Caki2 (cell line): ENCODE measurements at regions not wholly inside any gene's neighbourhood (a gene's known extent, or its start where the extent isn't known, plus 50 kb on each side); places are given as distances from the start of the nearest gene placed in this dataset.

Source experiments
- DNase-seq: peaks from one replicate; pipeline ENCODE4 v3.0.0-alpha.2; 2015; ENCODE audit warnings: low read depth
- in situ Hi-C: cut with HindIII; loops from 2 replicates; pipeline ENCODE4 v1.10.0; 2016; ENCODE audit warnings: low sequenced_read_pairs, low pct_unique_long_range_greater_than_20kb, mixed read lengths

DNA sequence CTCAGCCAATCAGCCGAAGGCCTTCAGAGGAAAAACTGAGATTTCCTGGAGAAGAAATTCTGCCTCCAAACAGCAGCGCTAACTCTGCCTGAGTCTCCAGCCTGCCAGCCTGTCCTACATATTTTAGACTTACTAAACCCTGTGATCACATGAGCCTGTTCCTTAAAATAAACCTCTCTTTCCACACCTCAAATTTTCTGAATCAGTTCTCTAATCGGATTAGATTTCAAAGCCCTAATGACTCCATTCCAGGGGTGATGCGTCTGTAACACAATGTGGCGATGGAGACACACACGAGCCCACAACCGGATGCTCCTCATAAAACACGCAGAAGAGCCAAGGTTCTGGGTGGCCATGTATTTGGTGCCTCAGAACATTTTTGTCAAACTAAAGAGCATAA lies 1371.2 kb downstream of the BRD1 start:
- no peak for DNase-seq
- in situ Hi-C loops: no loop called here

DNA sequence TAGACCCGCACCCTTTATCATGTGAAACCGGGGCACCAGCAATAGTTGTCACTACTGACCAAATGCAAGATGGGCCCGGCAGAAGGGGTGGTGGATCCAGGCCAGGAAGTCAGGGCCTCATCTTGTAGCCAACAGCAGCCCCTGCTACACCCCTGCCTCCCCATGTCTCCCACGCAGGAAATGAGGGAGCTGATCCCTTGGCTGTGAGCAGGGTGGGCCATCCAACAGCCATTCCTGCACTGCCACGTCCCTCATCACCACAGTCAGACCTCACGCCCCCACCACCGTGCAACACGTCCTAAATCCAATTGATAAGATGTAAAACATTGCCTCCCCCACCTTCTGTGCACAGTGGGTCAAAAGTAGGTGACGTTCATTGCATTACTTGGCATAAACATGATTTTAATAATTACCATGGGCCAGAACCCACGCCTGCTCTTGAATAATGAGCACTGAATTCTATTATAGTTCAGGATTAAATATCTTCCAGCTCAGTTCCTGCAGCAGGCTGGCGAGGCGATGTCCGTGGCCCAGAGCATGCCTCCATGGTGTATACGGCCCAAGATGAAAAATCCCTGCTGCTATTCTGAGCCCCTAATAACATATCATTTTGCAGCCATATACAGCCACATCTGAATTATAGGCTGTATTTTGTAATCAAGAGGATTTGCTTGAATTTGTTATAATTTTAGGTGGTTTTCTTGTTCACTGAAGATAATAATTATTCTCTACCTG lies 1373.8 kb downstream of the BRD1 start:
- DNase-seq: no peak
- in situ Hi-C loops: no loop called here

DNA sequence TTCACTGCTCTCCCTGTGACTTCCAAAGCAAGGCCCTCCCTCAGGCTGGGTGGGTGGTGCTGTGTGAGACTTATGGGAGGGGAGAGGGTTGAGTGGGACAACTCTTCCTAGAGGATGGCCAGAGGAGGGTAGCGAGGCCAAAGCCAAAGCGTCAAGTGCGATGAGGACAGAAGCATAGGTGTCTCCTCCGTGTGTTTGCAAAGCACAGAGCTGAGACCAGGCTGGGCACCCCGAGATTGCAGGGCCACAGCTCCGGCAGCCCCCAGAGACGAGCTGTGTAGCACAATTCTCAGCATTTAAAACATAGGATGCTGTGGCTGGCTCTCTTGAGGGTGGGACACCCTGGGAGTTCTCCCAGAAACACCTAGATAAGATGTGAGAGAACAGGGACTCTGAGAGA lies 1374.5 kb downstream of the BRD1 start:
- in situ Hi-C loops: no loop called here
- DNase-seq: no peak

DNA sequence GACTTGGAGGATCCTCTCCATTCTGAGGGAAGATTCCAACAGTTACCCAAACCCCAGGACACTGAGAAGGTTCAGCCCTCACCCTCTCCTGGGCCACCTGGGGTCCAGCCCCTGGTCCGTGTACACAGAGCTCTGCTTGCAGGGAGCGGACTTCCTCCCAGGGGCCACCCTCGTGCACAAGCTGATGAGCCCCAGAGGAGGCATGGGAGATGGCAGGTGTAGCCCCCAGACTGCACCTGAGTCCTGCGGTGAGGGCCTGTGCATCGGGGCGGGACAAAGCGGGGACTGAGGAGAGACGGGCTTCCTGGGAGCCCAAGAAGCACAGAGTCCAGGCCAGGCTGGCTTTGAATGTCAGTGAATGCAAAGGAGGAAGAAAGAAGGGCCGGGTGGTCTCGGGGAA lies 1374.9 kb downstream of the BRD1 start:
- no peak for DNase-seq
- in situ Hi-C loops: no loop called here

DNA sequence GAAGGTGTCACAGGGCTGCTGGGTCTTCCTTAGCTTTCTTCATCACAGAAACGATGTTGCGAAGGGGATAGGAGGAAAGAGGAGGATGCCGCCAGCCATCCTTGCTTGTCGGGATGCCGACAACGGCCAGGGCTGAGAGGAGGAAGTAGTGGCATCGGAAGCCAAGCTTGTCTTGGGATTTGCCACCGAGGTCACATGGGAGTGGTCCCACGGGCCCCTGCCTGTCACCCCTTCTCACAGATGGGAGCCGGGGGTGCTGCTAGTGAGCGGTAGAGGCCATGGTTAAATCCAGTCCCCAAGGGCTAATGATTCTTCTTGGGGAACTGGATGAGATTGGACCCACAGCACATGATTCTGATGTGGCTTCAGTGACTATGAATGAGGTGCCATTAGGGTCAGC lies 1375.8 kb downstream of the BRD1 start:
- no peak for DNase-seq
- in situ Hi-C loops: no loop called here

DNA sequence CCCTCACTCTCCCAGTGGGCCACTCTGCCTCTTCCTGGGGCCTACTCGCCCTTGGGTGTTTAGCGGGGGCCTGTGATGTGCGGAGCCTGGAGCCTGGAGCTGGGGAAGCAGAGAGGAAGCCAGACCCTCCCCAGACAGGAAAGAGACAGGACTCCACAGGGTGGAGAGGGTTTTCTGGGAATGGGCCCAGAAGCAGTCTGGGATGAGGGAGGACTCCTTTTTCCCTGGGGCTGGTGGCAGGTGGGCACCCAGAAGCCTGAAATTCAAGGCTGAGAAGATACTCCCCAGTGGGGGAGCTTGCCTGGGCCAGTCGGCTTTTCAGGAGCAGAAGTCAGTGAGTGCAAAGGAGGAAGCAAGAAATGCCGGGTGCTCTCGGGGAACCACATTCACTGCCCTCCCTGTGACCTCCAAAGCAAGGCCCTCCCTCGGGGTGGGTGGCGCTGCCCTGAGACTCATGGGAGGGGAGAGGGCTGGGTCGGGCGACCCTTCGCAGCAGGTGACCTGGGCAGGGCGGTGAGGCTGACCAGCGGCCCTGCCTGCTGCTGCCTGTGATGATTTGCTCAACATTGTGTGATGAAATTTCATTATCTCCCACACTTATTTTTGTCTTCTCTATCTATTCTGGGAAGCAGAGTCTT lies 1377.4 kb downstream of the BRD1 start:
- no peak for DNase-seq
- in situ Hi-C loops: no loop called here

DNA sequence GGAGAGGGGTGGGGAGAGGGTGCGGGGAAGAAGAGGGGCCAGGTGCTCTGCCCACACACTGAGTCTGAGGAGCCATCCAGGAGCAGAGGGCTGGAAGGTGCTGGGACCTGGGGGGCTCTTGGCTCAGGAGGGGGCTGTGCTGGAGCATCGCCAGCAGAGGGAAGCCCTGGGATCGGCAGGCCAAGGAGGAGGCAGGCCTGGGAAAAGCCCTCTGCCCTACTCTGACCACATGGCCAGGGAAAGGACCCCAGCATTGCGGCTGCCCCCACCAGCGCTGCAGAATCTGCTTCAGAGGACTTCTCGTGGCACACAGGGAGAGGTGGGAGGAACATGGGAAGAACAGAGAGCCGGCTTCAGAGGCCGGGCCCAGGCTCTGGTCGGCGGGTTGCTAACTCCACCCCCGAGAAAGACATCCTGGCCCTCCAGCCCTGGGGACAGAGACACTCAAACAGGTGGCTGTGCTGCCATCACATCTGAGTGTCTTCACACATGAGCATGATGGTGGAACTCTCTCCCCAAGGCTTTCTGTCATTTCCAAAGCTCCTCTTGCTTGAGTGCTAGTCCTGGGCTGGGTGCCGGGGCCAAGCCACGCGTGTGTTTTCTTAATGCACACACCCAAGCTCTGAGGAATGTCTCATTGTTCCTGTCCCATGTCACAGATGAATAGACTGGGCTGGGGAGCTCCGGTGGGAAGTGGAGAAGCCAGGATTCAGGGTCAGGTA lies 1378.0 kb downstream of the BRD1 start:
- peak; percentile 10 for DNase-seq
- in situ Hi-C loops: no loop called here

DNA sequence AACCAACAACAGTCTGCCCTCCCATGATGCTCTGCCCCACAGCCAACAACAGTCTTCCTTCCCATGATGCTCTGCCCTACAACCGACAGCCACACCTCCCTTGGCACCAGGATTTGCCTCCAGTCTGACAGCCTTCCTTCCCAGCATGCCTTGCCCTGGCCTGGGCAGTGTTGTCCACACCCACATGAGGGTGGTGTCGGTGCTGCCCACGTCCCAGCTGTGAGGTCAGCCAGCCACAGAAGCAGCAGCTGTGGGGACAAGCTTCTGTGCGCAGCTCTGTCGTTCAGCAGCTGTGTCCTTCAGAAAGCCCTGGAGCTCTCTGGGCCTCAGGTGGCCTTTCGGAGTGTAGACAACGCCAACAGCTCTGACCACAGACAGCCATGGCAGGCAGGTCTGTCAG lies 1378.9 kb downstream of the BRD1 start:
- in situ Hi-C loops: no loop called here
- DNase-seq: no peak

DNA sequence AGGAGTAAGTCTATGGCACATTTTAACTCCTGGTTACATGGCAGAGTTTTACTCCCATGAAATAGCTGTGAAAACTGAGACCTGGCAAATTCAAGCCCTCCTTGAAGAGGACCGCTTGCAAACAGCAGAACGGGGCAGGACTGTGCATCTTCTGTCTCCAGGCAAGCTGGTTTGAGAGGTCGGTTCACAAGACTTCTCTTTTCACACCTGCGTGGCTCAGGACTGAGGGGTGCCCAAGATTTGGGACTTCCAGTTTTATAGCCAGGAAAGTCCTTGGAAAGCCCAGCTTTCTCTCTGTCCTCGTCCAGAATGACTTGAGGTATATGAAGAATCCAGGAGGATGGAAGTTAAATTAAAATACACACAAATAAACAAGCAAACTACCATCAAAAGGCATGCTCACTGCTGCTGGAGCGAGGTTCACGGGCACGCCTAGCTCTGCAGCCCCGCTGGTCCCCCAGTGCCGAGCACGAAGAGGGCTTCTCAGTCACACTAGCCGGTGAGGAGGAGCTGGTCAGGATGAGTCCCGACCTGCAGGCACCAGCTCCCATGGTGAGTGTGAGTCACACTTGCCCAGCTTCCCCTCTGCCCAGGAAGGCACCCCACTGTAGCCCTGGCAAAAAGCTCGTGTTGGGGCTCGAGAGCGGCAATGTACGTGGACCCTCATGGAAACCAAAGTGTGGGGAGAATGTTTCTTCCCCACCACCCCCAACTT lies 1382.4 kb downstream of the BRD1 start:
- DNase-seq: no peak
- in situ Hi-C loops: no loop called here

DNA sequence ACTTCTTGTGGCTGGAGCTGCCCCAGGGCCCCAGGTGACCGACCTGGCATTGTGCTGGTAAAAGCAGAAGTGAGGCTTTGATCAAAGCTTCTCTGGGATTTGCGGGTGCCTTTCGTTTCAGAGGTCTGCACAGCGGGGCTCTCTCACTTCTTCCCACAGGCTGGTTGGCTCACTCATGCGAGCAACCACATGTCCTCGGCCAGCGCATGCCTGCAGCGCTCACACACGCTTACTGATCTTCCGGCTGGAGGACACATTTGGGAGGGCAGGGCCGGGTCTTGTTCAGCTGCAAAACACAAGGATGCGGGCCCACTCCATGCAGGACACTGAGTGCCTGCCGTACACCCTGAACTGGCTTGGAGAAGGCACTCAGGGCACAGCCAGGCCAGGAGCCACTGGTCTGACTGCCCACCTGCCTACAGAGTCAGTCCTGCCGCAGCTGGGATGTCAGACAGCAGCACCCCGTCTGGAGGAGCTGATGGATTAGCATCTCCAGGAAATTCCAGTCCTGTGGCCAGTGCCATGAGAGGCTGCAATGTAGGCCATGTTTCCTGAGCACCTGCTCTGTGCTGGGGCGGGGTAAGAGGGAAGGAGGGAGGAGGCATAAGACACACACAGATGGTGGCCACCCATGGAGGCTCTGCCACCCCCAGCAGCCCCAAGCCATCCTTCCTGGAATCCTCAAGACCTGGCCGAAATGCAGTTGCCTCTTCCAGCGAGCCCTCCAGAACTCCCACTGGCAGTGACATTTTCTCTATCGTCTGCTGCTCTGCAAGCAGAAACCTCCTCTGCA lies 1383.2 kb downstream of the BRD1 start:
- in situ Hi-C loops: no loop called here
- DNase-seq: peak; percentile 21

DNA sequence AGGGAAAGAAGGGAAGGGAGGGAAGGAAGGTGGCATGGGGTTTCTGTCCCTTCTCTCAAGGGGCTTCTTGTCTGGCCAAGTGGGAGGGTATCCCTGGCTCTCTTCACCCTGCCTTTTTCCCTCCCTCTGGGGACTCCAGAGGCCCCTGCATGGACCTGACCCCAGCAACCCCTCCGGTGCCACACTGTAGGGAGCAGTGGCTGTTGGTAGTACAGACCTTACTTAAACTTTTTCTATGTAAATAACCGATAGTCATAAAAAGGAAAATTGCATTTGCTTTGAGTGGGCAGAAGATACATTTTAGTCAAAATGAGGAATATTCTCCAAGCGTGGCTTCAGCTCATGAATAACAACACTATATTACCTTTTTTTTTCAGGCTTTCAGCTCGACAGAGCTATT lies 1384.0 kb downstream of the BRD1 start:
- in situ Hi-C loops: no loop called here
- DNase-seq: no peak

DNA sequence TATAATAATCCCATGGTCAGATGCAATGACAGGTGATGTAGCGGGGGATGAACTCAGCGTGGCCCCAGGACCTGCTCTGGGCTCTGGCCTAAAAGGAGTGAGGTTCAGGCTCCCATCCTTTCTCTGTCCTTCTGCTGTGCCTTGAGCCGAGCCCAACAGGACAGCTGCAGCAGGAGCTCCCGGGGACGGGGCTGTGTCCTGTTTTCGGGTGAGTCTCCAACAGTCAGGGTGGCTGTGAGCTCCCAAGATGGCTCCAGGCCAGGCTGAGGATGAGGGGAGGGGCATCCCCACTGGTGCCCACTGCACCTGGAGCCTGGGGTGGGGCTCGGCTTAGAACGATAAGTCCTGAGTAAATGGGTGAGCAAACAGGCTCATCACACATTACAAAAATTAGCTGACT lies 1385.0 kb downstream of the BRD1 start:
- no peak for DNase-seq
- in situ Hi-C loops: no loop called here

DNA sequence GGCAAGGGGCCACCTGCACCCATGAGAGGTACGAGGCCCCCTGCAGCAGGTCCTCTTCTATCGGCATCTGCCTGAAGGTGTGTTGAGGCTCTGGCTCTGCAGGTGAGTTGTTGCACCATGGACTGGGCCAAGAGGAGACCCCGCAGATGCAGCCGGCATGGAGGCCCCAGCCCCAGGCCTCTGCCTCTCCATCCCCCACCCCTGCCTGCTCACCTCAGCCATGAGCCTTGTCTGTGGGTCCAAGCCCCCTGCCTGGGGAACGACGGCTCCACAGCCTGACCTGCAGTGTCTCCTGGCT lies 1386.2 kb downstream of the BRD1 start:
- DNase-seq: no peak
- in situ Hi-C loops: no loop called here

DNA sequence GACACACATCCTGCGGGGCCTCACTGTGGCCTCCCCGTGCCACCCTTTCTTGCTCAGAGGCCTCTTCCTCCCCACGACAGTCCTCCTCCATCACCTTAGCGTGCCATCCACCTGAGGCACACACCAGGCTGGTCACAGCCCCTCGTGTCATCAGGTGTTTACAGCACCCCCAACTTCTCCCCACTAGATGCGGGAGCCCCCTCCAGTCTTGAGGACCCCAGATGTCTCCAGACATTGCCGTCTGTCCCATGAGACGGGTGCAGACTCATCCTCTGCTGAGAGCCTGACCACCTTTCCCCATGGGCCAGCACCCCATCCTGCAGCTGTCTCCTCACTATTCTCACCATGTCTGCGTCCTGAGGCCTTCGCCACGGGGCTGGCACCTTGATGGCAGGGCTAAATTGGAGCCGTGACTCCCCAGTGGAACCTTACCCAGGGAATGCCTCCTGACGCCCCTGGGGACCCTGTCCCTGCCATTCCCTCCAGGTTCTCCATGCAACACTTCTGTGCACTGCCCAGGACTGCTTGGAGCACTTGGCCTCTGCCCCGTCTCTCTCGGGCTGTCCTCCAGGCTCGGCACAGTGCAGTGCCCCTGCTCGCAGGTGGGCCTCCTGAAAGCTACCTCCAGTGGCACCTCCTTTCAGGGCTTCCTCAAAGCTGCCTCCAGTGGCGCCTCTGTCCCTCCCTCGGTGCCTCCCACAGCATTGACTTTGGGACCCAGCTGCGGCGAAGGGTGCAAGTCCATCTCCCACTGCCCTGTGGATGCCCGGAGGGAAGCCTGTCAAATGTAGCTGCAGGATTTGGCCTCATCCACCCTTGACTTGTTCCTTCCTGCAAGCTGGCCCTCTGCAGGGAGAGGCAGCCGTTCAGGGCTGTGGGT lies 1386.8 kb downstream of the BRD1 start:
- in situ Hi-C loops: no loop called here
- DNase-seq: no peak

DNA sequence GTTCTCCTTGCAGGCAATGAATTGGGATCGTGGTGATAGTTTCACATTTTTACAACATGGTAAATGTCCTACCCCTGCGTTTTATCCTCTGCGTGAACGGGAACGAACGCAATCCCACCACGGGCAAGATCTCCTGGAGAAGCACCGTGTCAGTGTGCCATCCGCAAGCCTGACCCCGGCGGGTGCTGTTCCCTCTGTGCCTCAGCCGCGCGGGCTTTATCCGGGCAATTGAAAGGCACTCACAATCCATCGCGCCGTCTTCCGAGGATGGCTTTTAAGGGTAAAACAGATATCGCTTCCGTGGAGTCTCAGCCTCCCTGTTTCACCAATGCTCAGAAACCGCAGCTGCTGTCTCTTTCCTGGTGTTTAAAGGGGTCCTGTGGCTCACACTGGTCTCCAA lies 1387.5 kb downstream of the BRD1 start:
- no peak for DNase-seq
- in situ Hi-C loops: no loop called here

DNA sequence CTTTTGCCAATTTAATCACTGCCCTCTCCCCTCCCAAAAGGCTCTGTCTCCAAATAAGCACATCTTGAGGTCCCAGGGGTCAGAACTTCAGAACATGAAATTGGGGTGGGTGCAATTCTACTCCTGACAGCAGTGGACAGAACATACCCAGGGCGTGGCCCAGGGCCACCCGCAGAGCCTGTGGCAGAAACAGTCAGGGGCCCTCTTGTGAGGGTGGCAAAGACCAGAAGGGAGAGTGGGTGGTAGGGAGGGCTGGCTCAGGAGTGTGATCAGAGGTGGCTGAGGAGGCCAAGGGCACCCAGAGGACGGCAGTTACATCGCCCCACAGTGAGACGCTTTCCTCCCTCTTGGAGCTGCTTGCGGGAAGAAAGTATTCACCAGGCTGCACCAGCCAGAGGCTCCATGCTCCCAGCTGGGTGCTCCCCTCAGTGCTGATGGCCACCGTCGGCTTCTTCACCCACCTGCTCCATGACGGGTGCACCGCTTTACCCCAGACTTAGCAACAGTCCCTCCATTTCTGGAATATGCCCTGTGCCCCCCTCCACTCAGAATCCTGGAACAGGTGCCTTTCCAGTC lies 1388.0 kb downstream of the BRD1 start:
- DNase-seq: no peak
- in situ Hi-C loops: no loop called here

DNA sequence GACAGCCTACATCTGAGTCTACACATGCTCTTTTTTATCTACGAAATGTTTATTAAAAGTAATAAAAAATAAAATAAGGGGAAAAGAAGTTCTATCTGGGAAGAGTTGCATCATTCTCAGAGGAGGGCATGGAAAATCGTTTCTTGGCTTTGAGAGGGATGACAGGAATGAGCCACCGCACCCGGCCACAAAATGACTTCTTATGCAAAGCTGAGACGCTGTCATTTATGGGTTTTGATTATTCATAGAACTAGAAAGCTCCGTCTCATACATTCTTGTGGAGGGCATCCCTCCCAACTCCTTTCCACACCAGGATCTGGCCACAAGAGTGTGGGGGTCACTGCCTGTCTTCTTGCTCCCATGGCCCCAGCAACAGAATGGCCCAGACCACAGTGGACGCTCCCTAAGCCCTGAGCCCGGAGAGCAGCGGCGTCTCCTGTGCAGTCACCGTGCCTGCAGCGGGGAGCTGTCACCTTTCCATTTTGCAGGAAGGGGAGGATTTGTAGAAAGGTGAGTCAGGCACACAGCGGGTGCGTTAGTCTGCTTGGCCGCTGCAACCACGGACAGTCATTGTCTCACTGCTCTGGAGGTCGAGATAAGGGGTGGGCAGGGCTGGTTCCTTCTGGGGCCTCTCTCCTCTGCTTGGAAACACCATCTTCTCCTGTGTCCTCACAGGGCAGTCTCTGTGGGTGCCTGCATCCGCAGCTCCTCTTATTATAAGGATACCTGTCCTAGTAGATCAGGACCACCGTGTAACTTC lies 1388.7 kb downstream of the BRD1 start:
- no peak for DNase-seq
- in situ Hi-C loops: no loop called here
